ENCODE measurements at regions not wholly inside any gene's neighbourhood (a gene's known extent, or its start where the extent isn't known, plus 50 kb on each side); places are given as distances from the start of the nearest gene placed in this dataset.
"Not testable (repeated sequence)": the region's sequence is repeated elsewhere in the genome, so short reads cannot be mapped to it uniquely, and the experiment has no call there.

- H3K27me3 ChIP-seq (replicated peaks in 2 of 5; ENCODE audit: control insufficient read depth in 4 of 5, insufficient read depth in 5 of 5, low read length in 4 of 5), result peaks cover 0 to 10% (median 7%) of the 10 kb centered on the region in 5 experiments
- WGBS (ENCODE audit: insufficient coverage), result 93% methylated on average over 3 of the region's 5 CpGs
- no peak for DNase-seq
- no peak overlapping the region for H3K4me3 ChIP-seq (ENCODE audit: control insufficient read depth in 1 of 7, extremely low read depth in 1 of 7, insufficient read depth in 4 of 7, low read depth in 2 of 7, low read length in 6 of 7)
- ChIA-PET CTCF (interaction anchor here (0.9 kb wide), 1 partner anchor 106 kb away, joined by 3 read pairs; no protein-coding TSS in a partner anchor), POLR2A (no interaction called here)
- no peaks in the 10 kb centered on the region for H3K4me1 ChIP-seq (ENCODE audit: control extremely low read depth in 1 of 4, control insufficient read depth in 4 of 4, insufficient read depth in 4 of 4, low read length in 3 of 4)
- no peaks in the 10 kb centered on the region for H3K9me3 ChIP-seq (ENCODE audit: control extremely low read depth in 1 of 5, control insufficient read depth in 4 of 5, insufficient read depth in 2 of 5, low read depth in 1 of 5, low read length in 4 of 5)
- no peaks in the 10 kb centered on the region for H3K36me3 ChIP-seq (ENCODE audit: control insufficient read depth in 4 of 4, insufficient read depth in 4 of 4, low read length in 3 of 4)
- no peak overlapping the region for H3K27ac ChIP-seq (ENCODE audit: insufficient read depth in 1 of 2, low read depth in 1 of 2, low read length in 2 of 2, poor library complexity in 1 of 2, severe bottlenecking in 2 of 2)
Observed at GRCh38 chr3:127439621-127440020, 150.9 kb downstream of the TPRA1 start.

- 95% methylated on average over 3 of the region's 3 CpGs for WGBS (ENCODE audit: insufficient coverage)
- Histone ChIP-seq H3K36me3 (ENCODE audit: control insufficient read depth in 4 of 4, insufficient read depth in 4 of 4, low read length in 3 of 4) (no peaks in the 10 kb centered on the region), H3K27ac (ENCODE audit: insufficient read depth in 1 of 2, low read depth in 1 of 2, low read length in 2 of 2, poor library complexity in 1 of 2, severe bottlenecking in 2 of 2) (no peak overlapping the region), H3K4me3 (ENCODE audit: control insufficient read depth in 1 of 7, extremely low read depth in 1 of 7, insufficient read depth in 4 of 7, low read depth in 2 of 7, low read length in 6 of 7) (no peak overlapping the region), H3K4me1 (ENCODE audit: control extremely low read depth in 1 of 4, control insufficient read depth in 4 of 4, insufficient read depth in 4 of 4, low read length in 3 of 4) (no peaks in the 10 kb centered on the region), H3K27me3 (replicated peaks in 2 of 5; ENCODE audit: control insufficient read depth in 4 of 5, insufficient read depth in 5 of 5, low read length in 4 of 5) (peaks cover 0 to 10% (median 7%) of the 10 kb centered on the region in 5 experiments), H3K9me3 (ENCODE audit: control extremely low read depth in 1 of 5, control insufficient read depth in 4 of 5, insufficient read depth in 2 of 5, low read depth in 1 of 5, low read length in 4 of 5) (no peaks in the 10 kb centered on the region)
- ChIA-PET POLR2A (no interaction called here), CTCF (no interaction called here)
- DNase-seq, result no peak
Observed at GRCh38 chr3:127438951-127439350, 151.1 kb upstream of the PRR20G start.

- POLR2A ChIA-PET, result no interaction called here
- peaks cover 0 to 10% (median 7%) of the 10 kb centered on the region in 5 experiments for H3K27me3 ChIP-seq (replicated peaks in 2 of 5; ENCODE audit: control insufficient read depth in 4 of 5, insufficient read depth in 5 of 5, low read length in 4 of 5)
- no peaks in the 10 kb centered on the region for H3K9me3 ChIP-seq (ENCODE audit: control extremely low read depth in 1 of 5, control insufficient read depth in 4 of 5, insufficient read depth in 2 of 5, low read depth in 1 of 5, low read length in 4 of 5)
- 100% methylated on average over 1 of the region's 4 CpGs for WGBS (ENCODE audit: insufficient coverage)
- no peaks in the 10 kb centered on the region for H3K4me1 ChIP-seq (ENCODE audit: control extremely low read depth in 1 of 4, control insufficient read depth in 4 of 4, insufficient read depth in 4 of 4, low read length in 3 of 4)
- H3K27ac ChIP-seq (ENCODE audit: insufficient read depth in 1 of 2, low read depth in 1 of 2, low read length in 2 of 2, poor library complexity in 1 of 2, severe bottlenecking in 2 of 2), result no peak overlapping the region
- CTCF ChIA-PET, result no interaction called here
- H3K4me3 ChIP-seq (ENCODE audit: control insufficient read depth in 1 of 7, extremely low read depth in 1 of 7, insufficient read depth in 4 of 7, low read depth in 2 of 7, low read length in 6 of 7), result no peak overlapping the region
- H3K36me3 ChIP-seq (ENCODE audit: control insufficient read depth in 4 of 4, insufficient read depth in 4 of 4, low read length in 3 of 4), result no peaks in the 10 kb centered on the region
- no peak for DNase-seq
Observed at GRCh38 chr3:127438371-127438770, 150.5 kb upstream of the PRR20G start.

- WGBS (ENCODE audit: insufficient coverage), result no CpG with 5 or more reads among the region's 2 CpGs
Observed at GRCh38 chr3:127435299-127435698, 147.5 kb upstream of the PRR20G start.

GRCh38 chr3:127431066-127431465 is 143.2 kb upstream of the PRR20G start:
- no peak overlapping the region for H3K4me3 ChIP-seq (ENCODE audit: control insufficient read depth in 1 of 7, extremely low read depth in 1 of 7, insufficient read depth in 4 of 7, low read depth in 2 of 7, low read length in 6 of 7)
- 100% methylated on average over 4 of the region's 6 CpGs for WGBS (ENCODE audit: insufficient coverage)
- peaks cover 0 to 55% (median 10%) of the 10 kb centered on the region in 5 experiments for H3K27me3 ChIP-seq (replicated peaks in 2 of 5; ENCODE audit: control insufficient read depth in 4 of 5, insufficient read depth in 5 of 5, low read length in 4 of 5)
- H3K27ac ChIP-seq (ENCODE audit: insufficient read depth in 1 of 2, low read depth in 1 of 2, low read length in 2 of 2, poor library complexity in 1 of 2, severe bottlenecking in 2 of 2), result no peak overlapping the region
- H3K9me3 ChIP-seq (ENCODE audit: control extremely low read depth in 1 of 5, control insufficient read depth in 4 of 5, insufficient read depth in 2 of 5, low read depth in 1 of 5, low read length in 4 of 5), result no peaks in the 10 kb centered on the region
- peak in 2 of 3 donors; percentile 7 to 13 for DNase-seq
- H3K4me1 ChIP-seq (ENCODE audit: control extremely low read depth in 1 of 4, control insufficient read depth in 4 of 4, insufficient read depth in 4 of 4, low read length in 3 of 4), result no peaks in the 10 kb centered on the region
- no peaks in the 10 kb centered on the region for H3K36me3 ChIP-seq (ENCODE audit: control insufficient read depth in 4 of 4, insufficient read depth in 4 of 4, low read length in 3 of 4)
- ChIA-PET POLR2A (no interaction called here), CTCF (no interaction called here)

More at GRCh38 chr3:127435299-127435698, 147.5 kb upstream of the PRR20G start:
- H3K9me3 ChIP-seq (ENCODE audit: control extremely low read depth in 1 of 5, control insufficient read depth in 4 of 5, insufficient read depth in 2 of 5, low read depth in 1 of 5, low read length in 4 of 5); DNase-seq; POLR2A ChIA-PET; H3K36me3 ChIP-seq (ENCODE audit: control insufficient read depth in 4 of 4, insufficient read depth in 4 of 4, low read length in 3 of 4); CTCF ChIA-PET; H3K27ac ChIP-seq (ENCODE audit: insufficient read depth in 1 of 2, low read depth in 1 of 2, low read length in 2 of 2, poor library complexity in 1 of 2, severe bottlenecking in 2 of 2); H3K4me1 ChIP-seq (ENCODE audit: control extremely low read depth in 1 of 4, control insufficient read depth in 4 of 4, insufficient read depth in 4 of 4, low read length in 3 of 4); H3K4me3 ChIP-seq (ENCODE audit: control insufficient read depth in 1 of 7, extremely low read depth in 1 of 7, insufficient read depth in 4 of 7, low read depth in 2 of 7, low read length in 6 of 7): not testable (repeated sequence)
- peaks cover 0 to 26% (median 7%) of the 10 kb centered on the region in 5 experiments for H3K27me3 ChIP-seq (replicated peaks in 2 of 5; ENCODE audit: control insufficient read depth in 4 of 5, insufficient read depth in 5 of 5, low read length in 4 of 5)

GRCh38 chr3:127428344-127428997 is 140.6 kb upstream of the PRR20G start:
- ChIA-PET POLR2A (no interaction called here), CTCF (no interaction called here)
- WGBS (ENCODE audit: insufficient coverage), result 100% methylated on average over 2 of the region's 2 CpGs
- Histone ChIP-seq H3K9me3 (ENCODE audit: control extremely low read depth in 1 of 5, control insufficient read depth in 4 of 5, insufficient read depth in 2 of 5, low read depth in 1 of 5, low read length in 4 of 5) (no peaks in the 10 kb centered on the region), H3K36me3 (ENCODE audit: control insufficient read depth in 4 of 4, insufficient read depth in 4 of 4, low read length in 3 of 4) (no peaks in the 10 kb centered on the region), H3K27ac (ENCODE audit: insufficient read depth in 1 of 2, low read depth in 1 of 2, low read length in 2 of 2, poor library complexity in 1 of 2, severe bottlenecking in 2 of 2) (no peak overlapping the region), H3K4me3 (ENCODE audit: control insufficient read depth in 1 of 7, extremely low read depth in 1 of 7, insufficient read depth in 4 of 7, low read depth in 2 of 7, low read length in 6 of 7) (no peak overlapping the region), H3K4me1 (ENCODE audit: control extremely low read depth in 1 of 4, control insufficient read depth in 4 of 4, insufficient read depth in 4 of 4, low read length in 3 of 4) (no peaks in the 10 kb centered on the region), H3K27me3 (replicated peaks in 2 of 5; ENCODE audit: control insufficient read depth in 4 of 5, insufficient read depth in 5 of 5, low read length in 4 of 5) (peaks cover 0 to 79% (median 20%) of the 10 kb centered on the region in 5 experiments)
- DNase-seq, result no peak

- no peaks in the 10 kb centered on the region for H3K9me3 ChIP-seq (ENCODE audit: control extremely low read depth in 1 of 5, control insufficient read depth in 4 of 5, insufficient read depth in 2 of 5, low read depth in 1 of 5, low read length in 4 of 5)
- H3K4me3 ChIP-seq (ENCODE audit: control insufficient read depth in 1 of 7, extremely low read depth in 1 of 7, insufficient read depth in 4 of 7, low read depth in 2 of 7, low read length in 6 of 7), result no peak overlapping the region
- no peak overlapping the region for H3K27ac ChIP-seq (ENCODE audit: insufficient read depth in 1 of 2, low read depth in 1 of 2, low read length in 2 of 2, poor library complexity in 1 of 2, severe bottlenecking in 2 of 2)
- no peaks in the 10 kb centered on the region for H3K4me1 ChIP-seq (ENCODE audit: control extremely low read depth in 1 of 4, control insufficient read depth in 4 of 4, insufficient read depth in 4 of 4, low read length in 3 of 4)
- WGBS (ENCODE audit: insufficient coverage), result 67% methylated on average over 7 of the region's 8 CpGs
- no peaks in the 10 kb centered on the region for H3K36me3 ChIP-seq (ENCODE audit: control insufficient read depth in 4 of 4, insufficient read depth in 4 of 4, low read length in 3 of 4)
- no peak for DNase-seq
- ChIA-PET POLR2A (no interaction called here), CTCF (interaction anchor here (1.1 kb wide), 1 partner anchor 13 kb away, joined by 4 read pairs; no protein-coding TSS in a partner anchor)
- peaks cover 0 to 87% (median 20%) of the 10 kb centered on the region in 5 experiments for H3K27me3 ChIP-seq (replicated peaks in 2 of 5; ENCODE audit: control insufficient read depth in 4 of 5, insufficient read depth in 5 of 5, low read length in 4 of 5)
Observed at GRCh38 chr3:127427666-127428065, 139.8 kb upstream of the PRR20G start.

Measured in common myeloid progenitor, CD34-positive (primary cell).